Lung (tissue), 11 donors: ENCODE measurements at regions not wholly inside any gene's neighbourhood (a gene's known extent, or its start where the extent isn't known, plus 50 kb on each side); places are given as distances from the start of the nearest gene placed in this dataset.

Experiments used
- ATAC-seq: fragments of 200-7000 bp; cut with Tn5 transposase; one replicate; pipeline ENCODE4 v1.9.1; 2020; ENCODE audit warnings: moderate number of reproducible peaks; ENCODE audit not compliant: insufficient read depth, low FRiP score
- DNase-seq, 3 donors: peaks; one replicate each; pipeline ENCODE4 v3.0.0-alpha.2; 2013 to 2017
- H3K27ac ChIP-seq, 2 donors: one replicate each; pipeline ENCODE4 v1.5.1; 2013; ENCODE audit warnings: mild to moderate bottlenecking in 2 of 2, moderate library complexity in 2 of 2, control low read depth in 1 of 2, inconsistent platforms in 1 of 2, low read depth in 1 of 2, low read length in 1 of 2
- H3K27me3 ChIP-seq, 3 donors: one replicate each; pipeline ENCODE4 v1.5.1; 2013; ENCODE audit warnings: low read length in 2 of 3; ENCODE audit not compliant: control insufficient read depth in 3 of 3, insufficient read depth in 3 of 3
- H3K36me3 ChIP-seq, 4 donors: one replicate each; pipeline ENCODE4 v1.5.1; 2013; ENCODE audit warnings: low read length in 4 of 4, mild to moderate bottlenecking in 1 of 4, moderate library complexity in 1 of 4; ENCODE audit not compliant: control insufficient read depth in 4 of 4, insufficient read depth in 4 of 4
- H3K4me1 ChIP-seq, 5 donors: one replicate each; pipeline ENCODE4 v1.5.1; 2013; ENCODE audit warnings: low read length in 5 of 5, mild to moderate bottlenecking in 2 of 5, moderate library complexity in 1 of 5; ENCODE audit not compliant: control insufficient read depth in 5 of 5, insufficient read depth in 5 of 5
- H3K4me3 ChIP-seq: one replicate; pipeline ENCODE4 v1.5.1; 2013; ENCODE audit warnings: mild to moderate bottlenecking, control low read depth, moderate library complexity
- H3K9ac ChIP-seq, 2 donors: one replicate each; pipeline ENCODE4 v1.5.1; 2013; ENCODE audit warnings: low read length in 2 of 2, control low read depth in 1 of 2; ENCODE audit not compliant: insufficient read depth in 1 of 2
- H3K9me3 ChIP-seq, 4 donors: one replicate each; pipeline ENCODE4 v1.5.1; 2013; ENCODE audit warnings: low read length in 3 of 4, mild to moderate bottlenecking in 1 of 4, moderate library complexity in 1 of 4; ENCODE audit not compliant: control insufficient read depth in 4 of 4, insufficient read depth in 3 of 4
- CTCF ChIP-seq: IDR thresholded peaks from 2 replicates; pipeline ENCODE4 v1.5.1; 2012; ENCODE audit warnings: mild to moderate bottlenecking; ENCODE audit errors: control extremely low read depth, extremely low read depth
- WGBS, 2 donors: extraction: QIAGEN DNeasy Blood & Tissue Kit; methylation state at CpG; one replicate each; pipeline ENCODE4 v1.1.7; 2013; 5-methylcytosine and 5-hydroxymethylcytosine counted together
- donor health status: control.
- donor health status: control.
- donor health status: Bipolar disorder and iron deficiency.
- donor health status: healthy.
- donor health status: DM: yes; HTN: yes; CAD: no.

- no peaks in the 10 kb centered on the region for H3K27me3 ChIP-seq
- H3K4me1 ChIP-seq: peaks cover 0 to 5% (median 0%) of the 10 kb centered on the region in 5 donors
- TF ChIP-seq CTCF: no peak
- H3K27ac ChIP-seq: no peak overlapping the region
- WGBS, 2 donors: 33 to 51% methylated on average over 12 of the region's 12 CpGs
- H3K36me3 ChIP-seq: no peaks in the 10 kb centered on the region
- H3K9ac ChIP-seq: no peak overlapping the region
- ATAC-seq (no peak), DNase-seq (no peak)
- no peaks in the 10 kb centered on the region for H3K9me3 ChIP-seq
- H3K4me3 ChIP-seq: no peak overlapping the region
Observed at GRCh38 chr10:11673346-11674280, 62.2 kb upstream of the USP6NL start.

GRCh38 chr10:11672836-11673235 lies 61.4 kb upstream of the USP6NL start:
- WGBS, 2 donors: 92 to 95% methylated on average over 9 of the region's 9 CpGs
- no peak for TF ChIP-seq CTCF
- Histone ChIP-seq H3K9me3 (no peaks in the 10 kb centered on the region), H3K36me3 (no peaks in the 10 kb centered on the region), H3K9ac (no peak overlapping the region), H3K4me1 (peaks cover 0 to 5% (median 0%) of the 10 kb centered on the region in 5 donors), H3K4me3 (no peak overlapping the region), H3K27me3 (no peaks in the 10 kb centered on the region), H3K27ac (no peak overlapping the region)
- ATAC-seq: no peak
- no peak for DNase-seq

GRCh38 chr10:11670381-11670780 lies 58.9 kb upstream of the USP6NL start:
- no peak overlapping the region for H3K4me3 ChIP-seq
- no peak overlapping the region for H3K9ac ChIP-seq
- no peaks in the 10 kb centered on the region for H3K27me3 ChIP-seq
- H3K27ac ChIP-seq: no peak overlapping the region
- TF ChIP-seq CTCF: no peak
- ATAC-seq (no peak), DNase-seq (no peak)
- peaks cover 0 to 5% (median 0%) of the 10 kb centered on the region in 5 donors for H3K4me1 ChIP-seq
- no peaks in the 10 kb centered on the region for H3K9me3 ChIP-seq
- H3K36me3 ChIP-seq: no peaks in the 10 kb centered on the region
- 79 to 87% methylated on average over 10 of the region's 10 CpGs for WGBS, 2 donors
